ENCODE measurements at regions not wholly inside any gene's neighbourhood (a gene's known extent, or its start where the extent isn't known, plus 50 kb on each side); places are given as distances from the start of the nearest gene placed in this dataset.

DNA sequence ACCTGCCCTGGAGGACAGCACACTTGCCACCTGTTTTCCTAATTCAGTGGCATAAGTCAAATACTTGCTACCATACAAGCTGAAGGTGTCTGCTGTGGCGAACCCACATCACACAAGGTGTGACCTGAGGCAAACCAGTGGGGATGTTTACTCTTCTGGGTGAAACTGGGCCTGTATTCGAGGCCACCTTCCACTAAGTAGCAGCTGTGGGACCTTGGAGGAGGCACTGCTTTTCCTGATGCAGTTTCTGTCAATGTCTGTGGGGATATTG, 927.4 kb downstream of the BRD1 start:
- no peak for TF ChIP-seq TOX (CRISPR knock-in tag; IDR thresholded peaks at IDR 0.05; ENCODE audit: borderline replicate concordance)
- TF ChIP-seq ZNF565 (CRISPR knock-in tag; conservative IDR thresholded peaks at IDR 0.05; ENCODE audit: low read depth) = no peak
- no peak for TF ChIP-seq RARB (CRISPR knock-in tag; IDR thresholded peaks at IDR 0.05)
- no peak for TF ChIP-seq GLIS3 (CRISPR knock-in tag; IDR thresholded peaks at IDR 0.05)
- no peak for ATAC-seq

DNA sequence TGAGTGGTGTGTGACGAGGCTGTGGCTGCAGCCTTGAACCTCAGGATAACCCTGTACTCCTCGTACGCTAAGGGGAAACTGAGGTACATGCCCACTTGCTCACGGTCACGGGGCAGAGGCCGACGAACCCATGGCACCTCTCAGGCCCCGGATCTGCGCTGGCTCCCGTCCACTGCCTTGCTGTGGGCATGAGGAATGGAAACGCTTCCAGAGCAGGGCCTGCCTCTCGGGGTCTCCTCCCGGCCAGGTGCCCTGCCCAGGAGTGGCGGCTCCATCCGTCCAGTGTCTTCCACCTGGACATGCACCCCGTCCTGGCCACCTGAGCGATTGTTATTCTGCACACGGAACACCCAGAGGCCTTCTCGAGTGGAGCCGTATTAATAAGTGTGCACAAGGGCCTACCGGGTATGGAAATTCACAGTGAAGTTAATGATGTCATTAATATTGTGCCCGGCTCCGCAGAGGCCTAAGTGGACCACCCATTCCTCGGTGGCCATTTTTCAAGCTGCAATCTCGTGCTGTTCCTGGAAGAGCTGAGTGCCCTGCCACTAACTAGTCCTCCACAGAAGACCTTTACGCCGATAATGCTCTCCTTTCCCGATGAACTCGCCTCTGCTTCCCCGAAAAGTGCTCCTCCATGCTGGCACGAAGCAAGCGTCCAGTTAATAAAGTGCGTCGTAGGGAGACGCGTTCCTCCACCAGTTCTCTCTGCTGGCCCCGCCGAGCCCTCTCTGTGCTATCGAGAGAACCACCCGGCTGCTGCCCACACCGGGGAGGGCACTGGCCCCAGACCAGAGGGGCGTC, 927.9 kb downstream of the BRD1 start:
- no peak for ATAC-seq
- no peak for TF ChIP-seq TCF4 (CRISPR knock-in tag; IDR thresholded peaks at IDR 0.05; ENCODE audit: borderline replicate concordance)
- TF ChIP-seq ZNF565 (CRISPR knock-in tag; conservative IDR thresholded peaks at IDR 0.05; ENCODE audit: low read depth) = no peak
- TF ChIP-seq RARB (CRISPR knock-in tag; IDR thresholded peaks at IDR 0.05) = no peak
- TF ChIP-seq TOX (CRISPR knock-in tag; IDR thresholded peaks at IDR 0.05; ENCODE audit: borderline replicate concordance) = no peak
- TF ChIP-seq ZNF8 (CRISPR knock-in tag; IDR thresholded peaks at IDR 0.05) = no peak
- no peak for TF ChIP-seq ZNF70 (CRISPR knock-in tag; IDR thresholded peaks at IDR 0.05)
- TF ChIP-seq ESRRG (CRISPR knock-in tag; IDR thresholded peaks at IDR 0.05) = no peak
- TF ChIP-seq SNAI2 (CRISPR knock-in tag; IDR thresholded peaks at IDR 0.05) = no peak
- TF ChIP-seq ISL1 (CRISPR knock-in tag; IDR thresholded peaks at IDR 0.05) = no peak
- no peak for TF ChIP-seq TSHZ2 (CRISPR knock-in tag; IDR thresholded peaks at IDR 0.05)
- TF ChIP-seq OSR1 (CRISPR knock-in tag; IDR thresholded peaks at IDR 0.05) = no peak
- no peak for TF ChIP-seq ARNTL (CRISPR knock-in tag; IDR thresholded peaks at IDR 0.05; ENCODE audit: borderline replicate concordance, low read depth)
- TF ChIP-seq, protein P1, sequence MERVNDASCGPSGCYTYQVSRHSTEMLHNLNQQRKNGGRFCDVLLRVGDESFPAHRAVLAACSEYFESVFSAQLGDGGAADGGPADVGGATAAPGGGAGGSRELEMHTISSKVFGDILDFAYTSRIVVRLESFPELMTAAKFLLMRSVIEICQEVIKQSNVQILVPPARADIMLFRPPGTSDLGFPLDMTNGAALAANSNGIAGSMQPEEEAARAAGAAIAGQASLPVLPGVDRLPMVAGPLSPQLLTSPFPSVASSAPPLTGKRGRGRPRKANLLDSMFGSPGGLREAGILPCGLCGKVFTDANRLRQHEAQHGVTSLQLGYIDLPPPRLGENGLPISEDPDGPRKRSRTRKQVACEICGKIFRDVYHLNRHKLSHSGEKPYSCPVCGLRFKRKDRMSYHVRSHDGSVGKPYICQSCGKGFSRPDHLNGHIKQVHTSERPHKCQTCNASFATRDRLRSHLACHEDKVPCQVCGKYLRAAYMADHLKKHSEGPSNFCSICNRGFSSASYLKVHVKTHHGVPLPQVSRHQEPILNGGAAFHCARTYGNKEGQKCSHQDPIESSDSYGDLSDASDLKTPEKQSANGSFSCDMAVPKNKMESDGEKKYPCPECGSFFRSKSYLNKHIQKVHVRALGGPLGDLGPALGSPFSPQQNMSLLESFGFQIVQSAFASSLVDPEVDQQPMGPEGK (CRISPR knock-in tag; IDR thresholded peaks at IDR 0.05; ENCODE audit: borderline replicate concordance) = no peak
- no peak for TF ChIP-seq ZC3H10 (CRISPR knock-in tag; IDR thresholded peaks at IDR 0.05)
- no peak for TF ChIP-seq ZFP30 (CRISPR knock-in tag; IDR thresholded peaks at IDR 0.05)
- no peak for TF ChIP-seq CSDC2 (CRISPR knock-in tag; IDR thresholded peaks at IDR 0.05)
- no peak for TF ChIP-seq GLIS3 (CRISPR knock-in tag; IDR thresholded peaks at IDR 0.05)
- no peak for TF ChIP-seq CREB5 (CRISPR knock-in tag; IDR thresholded peaks at IDR 0.05; ENCODE audit: low read depth)
- TF ChIP-seq ZFP3 (CRISPR knock-in tag; IDR thresholded peaks at IDR 0.05) = no peak

GRCh38 chr22:48898524-48899250, 929.0 kb downstream of the BRD1 start:
- no peak for ATAC-seq
- no peak for TF ChIP-seq TSHZ2 (CRISPR knock-in tag; IDR thresholded peaks at IDR 0.05)
- no peak for TF ChIP-seq SNAI2 (CRISPR knock-in tag; IDR thresholded peaks at IDR 0.05)
- no peak for TF ChIP-seq ISL1 (CRISPR knock-in tag; IDR thresholded peaks at IDR 0.05)
- no peak for TF ChIP-seq ESRRG (CRISPR knock-in tag; IDR thresholded peaks at IDR 0.05)
- TF ChIP-seq ZNF565 (CRISPR knock-in tag; conservative IDR thresholded peaks at IDR 0.05; ENCODE audit: low read depth) = no peak
- TF ChIP-seq ARNTL (CRISPR knock-in tag; IDR thresholded peaks at IDR 0.05; ENCODE audit: borderline replicate concordance, low read depth) = no peak
- TF ChIP-seq CREB5 (CRISPR knock-in tag; IDR thresholded peaks at IDR 0.05; ENCODE audit: low read depth) = no peak
- no peak for TF ChIP-seq ZNF70 (CRISPR knock-in tag; IDR thresholded peaks at IDR 0.05)
- TF ChIP-seq ZFP3 (CRISPR knock-in tag; IDR thresholded peaks at IDR 0.05) = no peak
- no peak for TF ChIP-seq BACH2 (CRISPR knock-in tag; IDR thresholded peaks at IDR 0.05; ENCODE audit: borderline replicate concordance)
- TF ChIP-seq ZC3H10 (CRISPR knock-in tag; IDR thresholded peaks at IDR 0.05) = no peak
- TF ChIP-seq GLIS3 (CRISPR knock-in tag; IDR thresholded peaks at IDR 0.05) = no peak
- no peak for TF ChIP-seq ZFP30 (CRISPR knock-in tag; IDR thresholded peaks at IDR 0.05)
- no peak for TF ChIP-seq TCF4 (CRISPR knock-in tag; IDR thresholded peaks at IDR 0.05; ENCODE audit: borderline replicate concordance)
- no peak for TF ChIP-seq OSR1 (CRISPR knock-in tag; IDR thresholded peaks at IDR 0.05)
- TF ChIP-seq TOX (CRISPR knock-in tag; IDR thresholded peaks at IDR 0.05; ENCODE audit: borderline replicate concordance) = no peak
- TF ChIP-seq POU6F1 (CRISPR knock-in tag; IDR thresholded peaks at IDR 0.05; ENCODE audit: borderline replicate concordance, low read depth) = no peak

Measured in SK-N-SH treated with all-trans-retinoic acid at 6 μM for 48 hours (cell line).